GM21529 (cell line): ENCODE measurements at regions not wholly inside any gene's neighbourhood (a gene's known extent, or its start where the extent isn't known, plus 50 kb on each side); places are given as distances from the start of the nearest gene placed in this dataset.

ENCODE experiments used
- ATAC-seq: cut with Tn5 transposase; IDR thresholded peaks from one replicate; pipeline ENCODE4 v1.9.1; 2021; ENCODE audit not compliant: unreplicated experiment

- ATAC-seq = no peak
Measured at GRCh38 chr5:67259548-67260215, 63.1 kb upstream of the CD180 start.

- ATAC-seq = no peak
Measured at GRCh38 chr5:67257500-67257899, 60.9 kb upstream of the CD180 start.

GRCh38 chr5:67257077-67257476, 60.5 kb upstream of the CD180 start:
- no peak for ATAC-seq

GRCh38 chr5:67255881-67256280, 59.3 kb upstream of the CD180 start:
- no peak for ATAC-seq

- no peak for ATAC-seq
Measured at GRCh38 chr5:67253911-67254310, 57.3 kb upstream of the CD180 start.

- no peak for ATAC-seq
Measured at GRCh38 chr5:67249590-67249895, 52.9 kb upstream of the CD180 start.

GRCh38 chr5:67248703-67249589, 52.3 kb upstream of the CD180 start:
- ATAC-seq = no peak

GRCh38 chr5:67246546-67247268, 50.1 kb upstream of the CD180 start:
- ATAC-seq = no peak
